GM12891 (cell line): ENCODE measurements at regions not wholly inside any gene's neighbourhood (a gene's known extent, or its start where the extent isn't known, plus 50 kb on each side); places are given as distances from the start of the nearest gene placed in this dataset.

Source experiments
- DNase-seq: peaks from one replicate; pipeline ENCODE4 v3.0.0; 2011; ENCODE audit warnings: low spot score; ENCODE audit not compliant: insufficient read length
- FAIRE-seq: peaks from 2 replicates; lab custom pipeline; 2011; peaks lifted over from hg19 to GRCh38; lab: Jason Lieb, UNC
- PAX5 ChIP-seq: IDR thresholded peaks from 2 replicates; pipeline ENCODE4 v1.6.1; 2011; ENCODE audit warnings: low read length, moderate library complexity, mild to moderate bottlenecking; ENCODE audit not compliant: insufficient read depth, severe bottlenecking
- POLR2A ChIP-seq: IDR thresholded peaks from 2 replicates; pipeline ENCODE4 v1.6.1; 2011; ENCODE audit warnings: low read depth, low read length, control low read depth
- POLR2AphosphoS5 ChIP-seq: IDR thresholded peaks from 2 replicates; pipeline ENCODE4 v1.6.1; 2011; ENCODE audit warnings: low read depth, low read length, control low read depth
- POU2F2 ChIP-seq: IDR thresholded peaks from 2 replicates; pipeline ENCODE4 v1.6.1; 2011; ENCODE audit warnings: low read depth, mild to moderate bottlenecking, control low read depth, low read length, moderate library complexity
- SPI1 ChIP-seq: IDR thresholded peaks from 2 replicates; pipeline ENCODE4 v1.6.1; 2011; ENCODE audit warnings: low read depth, low read length, control low read depth
- TAF1 ChIP-seq: IDR thresholded peaks from 2 replicates; pipeline ENCODE4 v1.6.1; 2011; ENCODE audit warnings: low read depth, low read length, control low read depth

DNA sequence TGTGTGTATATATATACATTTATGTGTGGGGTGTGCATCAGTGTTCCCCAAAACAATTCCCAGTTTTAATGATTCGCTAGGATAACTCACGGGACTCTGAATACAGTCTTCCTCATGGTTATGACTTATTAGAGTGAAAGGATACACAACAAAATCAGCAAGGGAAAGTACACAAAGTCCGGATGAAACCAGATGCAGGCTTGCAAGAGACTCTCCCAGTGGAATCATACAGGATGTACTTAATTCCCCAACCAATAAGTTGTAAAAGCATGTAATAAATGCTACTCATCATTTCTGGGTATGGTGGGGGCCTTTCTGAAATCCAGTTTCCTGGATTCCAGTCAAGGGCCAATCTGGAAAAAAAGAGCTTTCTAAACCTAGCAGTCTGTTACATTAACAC is 654.1 kb upstream of the SYT4 start:
- FAIRE-seq (no peak), DNase-seq (no peak)
- TF ChIP-seq PAX5 (no peak), TAF1 (no peak), POU2F2 (no peak), SPI1 (no peak), POLR2A (no peak), POLR2AphosphoS5 (no peak)

- FAIRE-seq (no peak), DNase-seq (no peak)
- TF ChIP-seq POLR2AphosphoS5, result no peak
- TF ChIP-seq POU2F2, result no peak
- TF ChIP-seq TAF1, result no peak
- TF ChIP-seq SPI1, result no peak
- no peak for TF ChIP-seq POLR2A
- TF ChIP-seq PAX5, result no peak
Observed at GRCh38 chr18:43932140-43932539, 654.9 kb upstream of the SYT4 start.

DNA sequence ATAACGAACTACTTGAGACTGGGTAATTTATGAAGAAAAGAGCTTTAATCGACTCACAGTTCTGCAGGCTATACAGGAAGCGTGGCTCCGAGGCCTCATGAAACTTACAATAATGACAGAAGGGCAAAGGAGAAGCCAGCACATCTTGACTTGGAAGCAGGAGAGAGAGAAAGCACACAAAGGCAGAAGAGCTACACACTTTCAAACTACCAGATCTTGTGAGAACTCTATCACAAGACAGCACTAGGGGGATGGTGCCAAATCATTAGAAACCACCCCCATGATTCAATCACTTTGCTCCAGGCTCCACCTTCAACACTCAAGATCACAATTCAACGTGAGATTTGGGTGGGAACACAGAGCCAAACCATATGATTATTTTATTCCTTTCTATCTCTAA is 655.9 kb upstream of the SYT4 start:
- FAIRE-seq (no peak), DNase-seq (no peak)
- no peak for TF ChIP-seq PAX5
- TF ChIP-seq POU2F2, result no peak
- no peak for TF ChIP-seq TAF1
- TF ChIP-seq SPI1, result no peak
- no peak for TF ChIP-seq POLR2A
- TF ChIP-seq POLR2AphosphoS5, result no peak

GRCh38 chr18:43934322-43934721 is 657.0 kb upstream of the SYT4 start:
- no peak for TF ChIP-seq SPI1
- FAIRE-seq, result no peak
- DNase-seq, result no peak

DNA sequence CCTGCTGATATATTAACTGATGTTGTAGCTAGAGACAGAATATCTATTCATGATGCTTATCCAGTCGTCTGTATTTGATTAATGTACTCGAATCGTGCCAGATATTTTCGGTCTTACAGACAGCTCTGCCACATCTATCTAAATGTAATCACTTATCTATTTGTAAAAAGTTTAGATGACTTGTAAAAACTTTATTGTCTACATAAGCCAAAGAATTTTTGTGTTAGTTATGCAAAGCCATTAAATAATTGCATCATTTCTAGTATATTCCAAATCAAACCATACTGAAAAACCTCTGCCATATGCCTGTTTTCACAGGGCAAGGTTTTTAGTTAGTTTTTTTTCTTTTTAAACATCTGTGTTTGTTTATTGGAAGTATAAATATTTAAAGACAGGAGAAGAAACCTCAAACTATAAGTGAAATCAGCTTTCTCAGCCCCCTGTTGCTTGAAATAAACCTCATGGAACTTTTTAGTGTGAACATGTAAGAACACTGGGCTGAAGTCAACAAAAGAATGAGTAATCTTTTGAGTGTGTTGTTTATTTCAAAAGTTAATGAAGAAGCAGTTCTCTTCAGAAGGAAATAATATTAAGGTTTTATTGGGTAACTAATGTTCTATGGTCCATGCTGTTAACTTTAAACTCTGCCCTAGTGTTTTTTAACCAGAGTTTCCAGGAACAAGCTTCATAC is 657.6 kb upstream of the SYT4 start:
- FAIRE-seq, result no peak
- TF ChIP-seq POLR2AphosphoS5, result no peak
- DNase-seq, result no peak

GRCh38 chr18:43936176-43936575 is 658.9 kb upstream of the SYT4 start:
- no peak for FAIRE-seq
- DNase-seq, result no peak
- TF ChIP-seq TAF1 (no peak), POLR2A (no peak), POU2F2 (no peak), PAX5 (no peak), SPI1 (no peak), POLR2AphosphoS5 (no peak)

GRCh38 chr18:43949291-43949690 is 672.0 kb upstream of the SYT4 start:
- FAIRE-seq (no peak), DNase-seq (no peak)
- no peak for TF ChIP-seq TAF1
- no peak for TF ChIP-seq POU2F2
- no peak for TF ChIP-seq SPI1
- TF ChIP-seq POLR2AphosphoS5, result no peak

GRCh38 chr18:43950062-43950461 is 672.8 kb upstream of the SYT4 start:
- no peak for DNase-seq
- TF ChIP-seq POLR2A, result no peak
- TF ChIP-seq POLR2AphosphoS5, result no peak
- TF ChIP-seq TAF1, result no peak
- TF ChIP-seq POU2F2, result no peak
- FAIRE-seq, result no peak

DNA sequence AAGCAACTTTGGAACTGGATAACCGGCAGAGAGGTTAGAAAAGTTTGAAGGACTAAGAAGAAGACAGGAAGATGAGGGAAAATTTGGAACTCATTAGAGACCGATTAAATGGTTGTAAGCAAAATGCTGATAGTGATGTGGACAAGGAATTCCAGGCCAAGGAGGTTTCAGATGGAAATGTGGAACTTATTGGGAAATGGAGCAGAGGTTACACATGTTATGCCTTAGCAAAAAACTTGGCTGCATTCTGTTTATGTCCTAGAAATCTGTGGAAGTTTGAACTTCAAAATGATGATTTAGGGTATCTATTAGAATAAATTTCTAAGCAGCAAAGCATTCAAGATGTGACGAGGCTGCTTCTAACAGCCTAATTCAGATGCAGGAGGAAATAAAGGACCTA is 675.1 kb upstream of the SYT4 start:
- no peak for FAIRE-seq

GRCh38 chr18:43961722-43962121 is 684.4 kb upstream of the SYT4 start:
- DNase-seq, result no peak
- TF ChIP-seq TAF1, result no peak
- TF ChIP-seq POU2F2, result no peak
- no peak for TF ChIP-seq POLR2A
- TF ChIP-seq POLR2AphosphoS5, result no peak
- TF ChIP-seq SPI1, result no peak
- no peak for TF ChIP-seq PAX5
- FAIRE-seq, result no peak

More for the DNA sequence above, 675.1 kb upstream of the SYT4 start:
- TF ChIP-seq POLR2AphosphoS5 (no peak), SPI1 (no peak), TAF1 (no peak), PAX5 (no peak), POU2F2 (no peak), POLR2A (no peak)
- DNase-seq, result no peak

DNA sequence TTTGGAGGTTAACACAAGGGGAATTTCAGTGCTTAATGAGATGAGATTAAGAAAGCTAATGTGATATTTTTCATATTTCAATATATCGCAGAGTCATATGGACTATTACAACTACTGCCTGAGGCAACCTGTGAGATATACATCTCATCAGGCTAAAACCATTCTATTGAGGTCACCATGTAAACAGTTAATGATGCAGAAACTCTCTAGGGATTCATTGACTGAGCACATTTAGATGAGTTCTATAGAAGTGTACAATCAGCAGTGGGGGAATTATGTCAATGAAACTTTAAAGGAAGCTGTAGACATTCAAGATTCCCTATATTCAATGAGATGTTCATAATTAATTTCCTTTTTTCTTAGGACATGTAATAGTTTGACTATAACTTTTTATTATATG is 687.4 kb upstream of the SYT4 start:
- DNase-seq (no peak), FAIRE-seq (no peak)
- TF ChIP-seq POLR2A (no peak), POLR2AphosphoS5 (no peak), TAF1 (no peak), POU2F2 (no peak), SPI1 (no peak), PAX5 (no peak)
